ENCODE measurements at regions not wholly inside any gene's neighbourhood (a gene's known extent, or its start where the extent isn't known, plus 50 kb on each side); places are given as distances from the start of the nearest gene placed in this dataset.

- ChIA-PET POLR2A (no interaction called here), CTCF (no interaction called here)
- no peak for DNase-seq (ENCODE audit: extremely low spot score)
- no peak for TF ChIP-seq CTCF (IDR thresholded peaks at IDR 0.05; ENCODE audit: control extremely low read depth, extremely low read depth, low read depth, missing control alignments)
These were observed 281.9 kb upstream of the ANKRD55 start for GRCh38 chr5:56515011-56515410.

GRCh38 chr5:56514245-56514644 lies 281.1 kb upstream of the ANKRD55 start:
- TF ChIP-seq CTCF (IDR thresholded peaks at IDR 0.05; ENCODE audit: control extremely low read depth, extremely low read depth, low read depth, missing control alignments), result no peak
- DNase-seq (ENCODE audit: extremely low spot score), result no peak
- POLR2A ChIA-PET, result no interaction called here
- CTCF ChIA-PET, result no interaction called here

GRCh38 chr5:56513141-56513540 lies 280.0 kb upstream of the ANKRD55 start:
- CTCF ChIA-PET, result interaction anchor here (1.2 kb wide), 1 partner anchor 325 kb away, joined by 3 read pairs; no protein-coding TSS in a partner anchor
- DNase-seq (ENCODE audit: extremely low spot score), result no peak
- no peak for TF ChIP-seq CTCF (IDR thresholded peaks at IDR 0.05; ENCODE audit: control extremely low read depth, extremely low read depth, low read depth, missing control alignments)
- POLR2A ChIA-PET, result no interaction called here

- no peak for TF ChIP-seq CTCF (IDR thresholded peaks at IDR 0.05; ENCODE audit: control extremely low read depth, extremely low read depth, low read depth, missing control alignments)
- POLR2A ChIA-PET, result no interaction called here
- DNase-seq (ENCODE audit: extremely low spot score), result no peak
- CTCF ChIA-PET, result interaction anchor here (1.2 kb wide), 2 partner anchors 243 to 326 kb away, joined by 3 read pairs; no protein-coding TSS in a partner anchor
These were observed 279.3 kb upstream of the ANKRD55 start for GRCh38 chr5:56512313-56512996.

- DNase-seq (ENCODE audit: extremely low spot score), result no peak
- POLR2A ChIA-PET, result no interaction called here
These were observed 278.3 kb upstream of the ANKRD55 start for GRCh38 chr5:56511326-56511841.

GRCh38 chr5:56508249-56508648 lies 275.1 kb upstream of the ANKRD55 start:
- CTCF ChIA-PET, result no interaction called here
- no peak for TF ChIP-seq CTCF (IDR thresholded peaks at IDR 0.05; ENCODE audit: control extremely low read depth, extremely low read depth, low read depth, missing control alignments)
- POLR2A ChIA-PET, result no interaction called here
- no peak for DNase-seq (ENCODE audit: extremely low spot score)

More at GRCh38 chr5:56511326-56511841, 278.3 kb upstream of the ANKRD55 start:
- CTCF ChIA-PET, result interaction anchor here (1.2 kb wide), 1 partner anchor 242 kb away, joined by 3 read pairs; no protein-coding TSS in a partner anchor
- no peak for TF ChIP-seq CTCF (IDR thresholded peaks at IDR 0.05; ENCODE audit: control extremely low read depth, extremely low read depth, low read depth, missing control alignments)

All from GM10248 (cell line).